ACHN (cell line): ENCODE measurements at regions not wholly inside any gene's neighbourhood (a gene's known extent, or its start where the extent isn't known, plus 50 kb on each side); places are given as distances from the start of the nearest gene placed in this dataset.
A peak's percentile ranks its signal among the peaks of the same experiment; 100 is the strongest.

Experiments
- DNase-seq: peaks from one replicate; pipeline ENCODE4 v3.0.0-alpha.2; 2015
- in situ Hi-C: cut with HindIII; loops from 2 replicates; pipeline ENCODE4 v1.10.0; 2017; ENCODE audit warnings: low sequenced_read_pairs, low pct_ligation_motif_present, low pct_unique_long_range_greater_than_20kb

GRCh38 chr1:218558271-218558810 is 213.2 kb downstream of the TGFB2 start:
- in situ Hi-C loops = no loop called here
- no peak for DNase-seq

GRCh38 chr1:218565377-218565776 is 220.2 kb downstream of the TGFB2 start:
- DNase-seq = no peak
- in situ Hi-C loops = no loop called here

- in situ Hi-C loops = no loop called here
- DNase-seq = no peak
These were observed 223.9 kb downstream of the TGFB2 start for GRCh38 chr1:218568962-218569550.

GRCh38 chr1:218570456-218570855 is 225.3 kb downstream of the TGFB2 start:
- in situ Hi-C loops = no loop called here
- DNase-seq = no peak

- in situ Hi-C loops = no loop called here
- DNase-seq = no peak
These were observed 226.4 kb downstream of the TGFB2 start for GRCh38 chr1:218571491-218571890.

- DNase-seq = no peak
- in situ Hi-C loops = no loop called here
These were observed 226.9 kb downstream of the TGFB2 start for GRCh38 chr1:218572050-218572449.

GRCh38 chr1:218573925-218574324 is 228.8 kb downstream of the TGFB2 start:
- no peak for DNase-seq
- in situ Hi-C loops = no loop called here

- in situ Hi-C loops = no loop called here
- no peak for DNase-seq
These were observed 229.9 kb downstream of the TGFB2 start for GRCh38 chr1:218575079-218575478.

GRCh38 chr1:218575856-218576255 is 230.7 kb downstream of the TGFB2 start:
- in situ Hi-C loops = no loop called here

GRCh38 chr1:218582646-218583045 is 237.5 kb downstream of the TGFB2 start:
- in situ Hi-C loops = no loop called here
- DNase-seq = peak; percentile 7

More at GRCh38 chr1:218575856-218576255, 230.7 kb downstream of the TGFB2 start:
- no peak for DNase-seq

GRCh38 chr1:218584418-218585155 is 239.5 kb downstream of the TGFB2 start:
- DNase-seq = no peak
- in situ Hi-C loops = no loop called here

- in situ Hi-C loops = no loop called here
- no peak for DNase-seq
These were observed 240.5 kb downstream of the TGFB2 start for GRCh38 chr1:218585511-218586184.

- no peak for DNase-seq
- in situ Hi-C loops = no loop called here
These were observed 242.8 kb downstream of the TGFB2 start for GRCh38 chr1:218587900-218588299.

- DNase-seq = no peak
- in situ Hi-C loops = no loop called here
These were observed 243.5 kb downstream of the TGFB2 start for GRCh38 chr1:218588540-218589172.

GRCh38 chr1:218589487-218589886 is 244.4 kb downstream of the TGFB2 start:
- DNase-seq = no peak
- in situ Hi-C loops = no loop called here

- in situ Hi-C loops = no loop called here
- no peak for DNase-seq
These were observed 246.8 kb downstream of the TGFB2 start for GRCh38 chr1:218591966-218592365.

- DNase-seq = no peak
- in situ Hi-C loops = no loop called here
These were observed 247.6 kb downstream of the TGFB2 start for GRCh38 chr1:218592688-218593087.

- peak; percentile 12 for DNase-seq
- in situ Hi-C loops = no loop called here
These were observed 255.8 kb downstream of the TGFB2 start for GRCh38 chr1:218600968-218601367.

GRCh38 chr1:218604217-218604616 is 259.1 kb downstream of the TGFB2 start:
- in situ Hi-C loops = no loop called here
- no peak for DNase-seq
